NCI-H2227 (cell line): ENCODE measurements at regions not wholly inside any gene's neighbourhood (a gene's known extent, or its start where the extent isn't known, plus 50 kb on each side); places are given as distances from the start of the nearest gene placed in this dataset.

Experiments used
- DNase-seq: peaks from one replicate; lab custom pipeline; 2025; ENCODE audit not compliant: unreplicated experiment; lab: John Stamatoyannopoulos, UW

GRCh38 chr13:38602266-38602665, 84.6 kb upstream of the FREM2 start:
- no peak for DNase-seq

DNA sequence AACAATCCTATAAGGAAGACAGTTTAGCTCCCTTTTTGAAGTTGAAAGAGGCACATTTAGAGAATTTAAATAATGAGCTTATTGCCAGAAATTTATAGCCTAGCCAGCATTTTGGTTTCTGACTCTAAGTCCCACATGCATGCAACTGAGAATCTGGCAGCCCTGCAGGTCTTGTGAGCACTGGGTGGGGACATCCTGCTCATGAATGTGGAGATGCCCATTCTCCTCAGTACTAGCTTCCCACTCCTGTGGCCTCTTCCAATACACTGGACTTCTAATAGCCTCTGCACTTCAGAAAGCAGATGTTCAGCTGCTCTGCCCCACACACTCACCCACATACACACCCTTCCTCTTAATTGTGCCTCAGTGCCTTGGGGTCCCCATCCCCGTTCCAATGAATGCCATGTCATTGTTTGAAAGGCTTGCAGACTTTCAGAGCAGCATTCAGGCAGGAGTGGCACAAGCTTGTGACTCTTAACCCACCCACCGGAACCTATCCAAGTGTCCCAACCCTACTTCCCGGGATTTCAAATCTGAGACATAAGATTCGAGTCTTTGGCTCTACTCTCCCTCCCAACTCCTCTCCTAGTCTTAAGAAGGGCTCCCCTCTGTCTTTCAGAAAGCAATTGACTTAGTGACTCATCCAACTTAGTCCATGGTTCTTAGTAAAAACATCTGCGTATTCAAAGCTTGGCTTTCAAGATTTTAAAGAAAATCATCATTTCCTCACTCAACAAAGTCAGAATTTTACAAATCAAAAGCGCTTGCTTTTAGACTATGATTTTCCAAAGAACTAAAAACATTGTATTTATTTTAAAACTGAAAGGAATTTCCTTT, 80.0 kb upstream of the FREM2 start:
- DNase-seq = no peak

DNA sequence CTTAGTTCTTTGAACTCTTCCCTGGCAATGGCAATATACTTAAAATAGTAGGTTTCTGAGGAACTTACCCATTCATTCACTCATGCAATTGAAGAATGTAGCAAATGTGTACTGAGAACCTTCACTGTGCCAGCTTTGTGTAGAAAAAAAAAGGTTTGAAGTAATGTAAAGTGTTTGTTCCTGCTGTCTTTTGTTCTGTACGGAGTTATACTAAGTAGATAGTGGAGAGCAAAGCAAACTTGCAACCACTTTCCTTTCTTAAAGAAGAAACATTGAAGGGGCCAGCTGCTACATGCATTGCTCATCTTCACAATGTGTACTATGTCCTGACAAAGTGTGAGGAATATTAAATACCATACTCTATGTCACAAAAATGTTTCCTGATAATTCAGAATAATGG, 68.9 kb upstream of the FREM2 start:
- DNase-seq = no peak

- DNase-seq = no peak
Observed at GRCh38 chr13:38618336-38618735, 68.5 kb upstream of the FREM2 start.

DNA sequence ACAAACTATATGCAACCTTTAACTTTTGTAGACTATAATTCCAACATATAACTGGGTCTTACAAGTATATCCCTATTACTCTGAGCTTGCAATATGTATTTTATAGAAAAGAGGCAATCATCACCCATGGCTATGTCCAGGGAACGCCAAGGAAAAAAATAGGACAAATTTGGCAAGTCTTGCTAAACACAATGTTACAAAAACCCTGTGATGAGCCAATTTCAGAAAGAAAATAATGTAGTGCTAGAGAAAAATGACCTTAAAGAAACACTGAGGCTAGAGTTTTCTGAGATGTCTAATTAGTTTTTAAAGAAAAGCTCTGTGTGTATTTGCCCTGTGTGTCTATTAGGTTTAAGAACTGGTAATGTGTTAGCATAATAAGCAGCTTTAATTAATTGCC, 68.0 kb upstream of the FREM2 start:
- DNase-seq = no peak

DNA sequence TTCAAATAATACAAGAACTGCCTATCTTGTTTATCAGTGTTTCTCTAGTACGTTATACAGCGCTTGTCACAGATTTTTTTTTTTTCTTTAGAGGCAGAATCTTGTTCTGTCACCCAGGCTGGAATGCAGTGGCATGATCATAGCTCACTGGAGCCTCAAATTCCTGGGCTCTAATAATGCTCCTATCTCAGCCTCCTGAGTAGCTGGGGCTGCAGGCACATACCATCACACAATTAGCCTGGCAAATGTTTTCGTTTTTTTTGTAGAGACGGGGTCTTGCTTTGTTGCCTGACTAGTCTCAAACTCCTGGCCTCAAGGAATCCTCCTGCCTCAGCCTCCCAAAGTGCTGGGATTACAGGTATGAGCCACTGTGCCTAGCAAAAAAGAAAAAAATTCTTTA, 66.0 kb upstream of the FREM2 start:
- DNase-seq = no peak

GRCh38 chr13:38624822-38625221, 62.1 kb upstream of the FREM2 start:
- no peak for DNase-seq

DNA sequence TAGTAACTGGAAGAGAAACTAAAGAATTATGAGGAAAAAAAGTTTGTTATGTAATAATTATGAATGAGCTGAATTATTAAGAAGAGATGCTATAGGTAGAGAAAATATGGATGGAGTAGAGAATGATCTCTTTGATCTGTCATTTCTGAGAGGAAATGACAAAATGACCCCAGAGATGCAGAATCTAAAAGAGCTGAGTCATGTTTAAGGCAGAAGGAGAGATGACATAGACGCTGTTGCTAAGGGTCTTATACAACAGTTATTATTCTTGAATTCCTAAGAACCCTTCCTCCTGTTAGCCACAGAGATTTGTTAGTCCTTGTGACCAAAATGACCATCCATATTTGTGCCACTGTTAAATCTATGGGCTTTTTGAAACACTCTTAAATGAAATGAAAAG, 58.3 kb upstream of the FREM2 start:
- no peak for DNase-seq

GRCh38 chr13:38630780-38631179, 56.1 kb upstream of the FREM2 start:
- DNase-seq = no peak

- no peak for DNase-seq
Observed at GRCh38 chr13:38635030-38635429, 51.8 kb upstream of the FREM2 start.

DNA sequence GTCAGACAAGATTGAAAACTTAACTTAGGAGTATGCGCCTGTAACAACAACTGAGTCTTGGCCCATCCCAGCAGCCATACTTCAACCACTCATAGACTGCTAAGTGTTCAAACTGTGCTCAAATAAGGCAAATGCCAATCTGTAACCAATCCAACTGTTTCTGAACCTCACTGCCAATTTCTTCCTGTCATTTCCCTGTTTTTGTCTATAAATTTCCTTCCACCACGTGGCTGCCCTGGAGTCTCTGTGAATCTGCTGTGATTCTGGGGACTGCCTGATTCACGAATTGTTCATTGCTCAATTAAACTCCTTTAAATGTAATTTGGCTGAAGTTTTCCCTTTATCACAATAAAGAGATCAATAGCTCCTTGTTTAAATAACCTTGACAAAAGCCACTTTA, 50.8 kb upstream of the FREM2 start:
- no peak for DNase-seq

DNA sequence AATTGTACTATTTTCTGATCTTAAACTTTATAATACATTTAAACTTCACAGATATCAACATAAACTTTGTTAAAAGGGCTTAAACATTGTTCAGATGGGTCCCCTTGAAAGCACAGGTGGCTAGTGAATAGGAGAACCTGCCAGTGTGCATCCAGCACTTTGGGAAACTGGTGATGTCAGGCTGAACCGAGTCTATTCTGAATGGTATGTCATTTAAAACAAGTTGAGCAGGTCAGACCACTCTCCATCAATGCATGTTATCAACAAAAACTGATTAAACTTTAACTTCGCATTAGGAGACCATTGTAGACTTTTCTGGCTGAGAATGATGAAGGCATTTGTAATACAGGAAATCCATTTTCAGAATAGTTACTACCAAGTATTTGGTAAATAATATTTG, 50.1 kb upstream of the FREM2 start:
- DNase-seq = no peak
